NOMO-1 (cell line): ENCODE measurements at regions not wholly inside any gene's neighbourhood (a gene's known extent, or its start where the extent isn't known, plus 50 kb on each side); places are given as distances from the start of the nearest gene placed in this dataset.
"Not testable (repeated sequence)": the region's sequence is repeated elsewhere in the genome, so short reads cannot be mapped to it uniquely, and the experiment has no call there.

ENCODE experiments used
- DNase-seq, 2 experiments: peaks; one replicate each; lab custom pipeline; 2025; ENCODE audit not compliant: unreplicated experiment in 2 of 2; lab: John Stamatoyannopoulos, UW

DNA sequence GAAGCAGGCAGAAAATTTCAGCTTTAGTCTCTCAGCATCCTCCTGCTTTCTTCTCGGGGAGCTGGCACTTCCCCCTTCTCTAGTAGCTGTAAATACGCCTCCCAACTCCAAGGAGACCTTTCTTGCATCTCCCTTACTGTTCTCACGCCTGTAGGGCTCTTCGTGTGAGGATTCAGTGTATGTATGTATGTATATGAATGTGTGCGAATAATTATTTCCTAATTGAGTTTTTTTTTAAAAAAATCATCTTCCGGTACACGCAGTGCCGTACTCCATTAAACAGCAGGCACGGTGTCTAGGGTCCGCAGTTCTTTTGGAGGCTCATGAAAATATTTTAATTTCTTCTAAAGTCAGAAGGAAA, 85.4 kb downstream of the HFE start:
- peak; percentile 58 to 67 for DNase-seq

DNA sequence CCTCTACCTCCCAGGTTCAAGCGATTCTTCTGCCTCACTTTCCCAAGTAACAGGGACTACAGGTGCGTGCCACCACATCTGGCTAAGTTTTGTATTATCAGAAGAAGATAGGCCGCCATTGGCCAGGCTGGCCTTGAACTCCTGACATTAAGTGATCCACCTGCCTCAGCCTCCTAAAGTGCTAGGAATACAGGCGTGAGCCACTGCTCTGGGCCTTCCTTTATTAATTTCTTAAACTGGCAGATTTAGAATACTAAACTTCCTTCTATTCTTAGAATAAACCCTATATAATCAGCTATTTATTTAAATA, 86.6 kb downstream of the HFE start:
- DNase-seq, result no peak

GRCh38 chr6:26175033-26175427, 87.8 kb downstream of the HFE start:
- DNase-seq, result no peak

DNA sequence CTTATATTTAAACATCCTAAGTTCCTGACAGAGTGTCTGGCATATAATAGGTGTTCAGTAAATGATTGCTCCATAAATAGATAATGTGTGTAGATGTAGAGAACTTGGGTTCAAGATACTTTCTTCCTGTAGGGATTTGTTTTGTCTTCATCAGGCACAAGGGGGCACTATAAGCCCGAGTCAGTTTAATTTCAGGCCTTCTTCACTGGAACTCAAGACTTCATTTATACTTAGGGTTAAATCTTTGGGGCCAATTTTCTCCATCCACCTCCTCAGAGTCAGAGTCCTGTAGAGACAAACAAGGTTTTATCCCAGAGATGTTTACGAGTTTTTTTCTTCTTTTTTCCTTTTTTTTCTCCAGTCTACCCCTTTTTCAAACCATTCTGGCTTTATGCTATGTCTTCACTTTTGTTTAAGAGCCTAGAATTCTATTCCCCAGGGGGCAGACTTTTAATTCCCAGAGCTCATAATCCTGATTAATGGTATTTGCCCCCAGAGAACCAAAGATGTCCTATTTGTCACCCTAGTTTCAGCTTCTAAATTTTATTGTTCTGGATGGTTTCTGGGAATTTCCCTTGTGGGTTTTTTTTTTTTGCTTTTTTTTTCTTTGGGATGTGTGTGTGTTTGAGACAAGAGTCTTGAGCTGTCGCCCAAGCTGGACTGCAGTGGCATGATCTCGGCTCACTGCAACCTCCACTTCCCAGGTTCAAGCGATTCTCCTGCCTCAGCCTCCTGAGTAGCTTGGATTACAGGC, 88.4 kb downstream of the HFE start:
- peak; percentile 38 to 80 for DNase-seq

GRCh38 chr6:26179675-26180074, 92.4 kb downstream of the HFE start:
- no peak for DNase-seq

GRCh38 chr6:26180346-26180745, 93.1 kb downstream of the HFE start:
- DNase-seq, result no peak

DNA sequence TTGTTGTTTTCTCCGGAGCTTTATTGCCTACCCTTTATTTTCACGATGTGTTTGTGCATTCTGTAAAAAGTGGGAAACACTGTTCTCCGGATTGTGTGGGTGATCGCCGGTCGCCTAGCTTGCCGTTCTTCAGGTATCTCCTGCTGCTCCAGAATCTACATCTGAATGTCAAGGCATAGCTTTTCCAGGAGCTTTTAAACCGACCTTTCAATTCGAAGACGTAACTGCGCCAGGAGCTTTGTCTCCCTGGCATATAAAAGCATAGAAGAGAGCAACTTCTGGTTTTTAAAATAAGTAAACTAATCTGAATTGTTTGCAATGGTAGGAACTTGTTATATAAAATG, 96.0 kb downstream of the HFE start:
- no peak for DNase-seq

- peak; percentile 12 to 51 for DNase-seq
Measured at GRCh38 chr6:26183581-26184366, 96.5 kb downstream of the HFE start.

DNA sequence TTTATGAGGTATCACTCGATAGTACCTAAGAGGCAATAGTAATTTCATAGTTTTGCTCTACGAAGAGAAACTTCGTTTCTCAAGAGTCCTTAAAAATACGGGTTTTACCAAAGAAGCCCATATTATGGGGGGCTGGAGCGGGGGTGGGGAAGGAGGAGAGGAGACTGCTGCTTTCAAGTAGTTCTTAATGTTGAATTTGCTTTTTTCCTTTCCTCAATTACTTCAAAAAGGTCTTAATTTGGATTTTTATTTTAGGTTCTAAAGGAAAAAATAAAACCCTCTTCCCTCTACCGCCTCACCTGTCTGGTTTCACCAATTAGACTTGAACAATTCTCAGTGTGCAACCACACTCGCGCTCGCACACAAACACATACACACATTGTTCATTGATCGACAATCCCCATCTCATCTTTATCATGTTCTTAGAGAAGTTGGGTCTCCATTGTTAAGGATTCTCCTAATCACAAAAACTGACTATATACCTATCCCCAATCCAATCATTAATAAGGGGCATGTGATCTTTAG, 97.2 kb downstream of the HFE start:
- no peak for DNase-seq

DNA sequence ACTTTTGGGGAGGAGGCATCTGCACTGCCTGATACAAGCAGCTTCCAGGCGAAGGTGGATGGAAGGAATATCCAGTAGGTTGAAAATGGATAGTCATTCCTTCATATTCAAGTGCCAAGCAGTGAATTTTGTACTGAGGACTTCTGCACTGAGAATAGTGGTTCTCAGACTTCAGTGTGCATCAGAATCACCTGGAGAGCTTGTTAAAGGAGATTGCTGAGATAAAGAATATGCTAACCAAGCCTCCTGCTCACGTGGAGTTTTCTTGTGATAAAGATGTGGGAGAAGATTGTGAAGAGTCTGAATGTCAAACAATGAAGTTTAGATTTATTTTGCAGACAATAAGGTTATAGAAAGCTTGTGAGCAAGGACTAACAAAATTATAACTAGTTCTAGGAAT, 97.8 kb downstream of the HFE start:
- no peak for DNase-seq

DNA sequence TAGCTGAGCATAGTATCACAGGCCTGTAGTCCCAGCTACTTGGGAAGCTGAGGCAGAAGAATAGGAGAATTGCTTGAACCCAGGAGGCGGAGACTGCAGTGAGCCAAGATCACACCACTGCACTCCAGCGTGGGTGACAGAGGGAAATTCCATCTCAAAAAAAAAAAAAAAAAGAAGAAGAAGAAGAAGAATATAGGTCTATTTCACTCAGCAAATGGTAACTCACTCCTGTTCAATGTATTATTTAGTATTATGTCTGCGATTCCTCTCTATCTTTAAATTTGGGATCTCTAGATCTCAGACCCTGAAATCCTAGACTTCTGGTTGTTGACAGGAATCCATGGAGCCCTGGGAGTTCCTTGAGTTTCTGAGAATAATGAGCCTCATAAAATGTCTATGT, 98.6 kb downstream of the HFE start:
- no peak for DNase-seq

GRCh38 chr6:26186652-26187051, 99.4 kb downstream of the HFE start:
- DNase-seq, result no peak

- no peak for DNase-seq
Measured at GRCh38 chr6:26187292-26187691, 100.1 kb downstream of the HFE start.

DNA sequence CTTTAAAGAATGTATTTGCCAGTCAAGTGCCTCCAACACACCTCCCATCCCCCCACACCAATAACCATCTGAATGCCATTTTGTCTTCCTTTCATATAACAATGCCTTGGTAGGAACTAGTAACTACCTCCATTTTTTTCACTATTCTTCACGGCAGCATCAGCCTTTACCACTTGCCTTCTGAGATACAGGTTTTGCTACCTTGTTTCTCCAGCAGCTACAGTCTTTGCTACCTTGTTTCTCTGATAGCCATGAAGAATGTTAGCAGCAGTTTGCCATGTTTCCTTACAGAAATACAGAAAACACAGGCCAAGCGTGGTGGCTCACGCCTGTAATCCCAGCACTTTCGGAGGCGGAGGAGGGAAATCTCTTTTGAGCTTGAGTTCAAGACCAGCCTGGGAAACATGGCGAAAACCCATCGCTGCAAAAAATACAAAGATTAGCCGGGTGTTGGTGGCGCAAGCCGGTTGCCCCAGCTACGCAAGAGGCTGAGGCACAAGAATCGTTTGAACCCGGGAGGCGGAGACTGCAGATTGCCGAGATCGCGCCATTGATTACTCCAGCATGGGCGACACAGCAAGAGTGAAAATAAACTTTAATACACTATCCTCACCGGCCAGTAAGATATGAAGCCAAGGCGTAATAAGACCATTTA, 100.9 kb downstream of the HFE start:
- peak; percentile 71 to 73 for DNase-seq

GRCh38 chr6:26191512-26191911, 104.3 kb downstream of the HFE start:
- DNase-seq, result not testable (repeated sequence)

DNA sequence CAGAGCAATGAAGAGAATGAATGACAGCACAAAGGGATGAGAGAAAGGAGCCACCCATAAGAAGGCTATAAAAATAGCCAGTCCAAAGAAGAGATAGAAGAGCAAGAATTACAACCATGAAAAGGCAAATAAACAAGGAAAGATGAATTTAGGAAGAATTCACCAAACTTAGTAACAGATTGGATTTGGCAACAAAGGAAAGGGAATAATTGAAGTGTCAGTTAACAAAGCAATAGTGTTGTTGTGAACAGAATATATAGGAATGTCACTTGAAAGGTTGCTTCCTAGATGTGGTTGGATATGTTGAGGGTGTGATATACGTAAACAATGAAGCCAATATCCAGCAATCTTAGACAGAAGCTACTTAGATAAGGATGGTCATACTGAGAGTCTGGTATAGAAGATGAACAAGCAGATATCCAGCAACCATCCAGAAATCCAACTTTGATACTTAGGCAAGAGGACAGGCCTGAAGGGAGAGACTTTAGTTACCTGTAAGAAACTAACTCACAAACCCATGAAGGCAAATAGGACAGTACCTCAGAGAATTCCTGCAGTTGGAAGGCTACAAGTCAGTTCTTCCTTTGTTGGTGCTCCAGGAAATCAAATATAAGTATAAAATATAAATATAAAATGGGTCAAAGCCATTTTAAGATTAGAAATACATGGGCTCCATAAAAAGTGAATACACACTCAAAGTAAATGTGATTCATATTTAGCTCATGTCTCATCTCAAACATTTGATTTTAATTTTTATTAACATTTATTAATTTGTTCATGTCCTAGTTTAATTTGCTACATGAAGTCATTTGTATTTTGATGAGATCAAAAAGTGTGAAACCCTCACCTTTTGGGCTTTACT, 106.5 kb downstream of the HFE start:
- DNase-seq, result no peak

- no peak for DNase-seq
Measured at GRCh38 chr6:26194329-26194701, 107.1 kb downstream of the HFE start.

DNA sequence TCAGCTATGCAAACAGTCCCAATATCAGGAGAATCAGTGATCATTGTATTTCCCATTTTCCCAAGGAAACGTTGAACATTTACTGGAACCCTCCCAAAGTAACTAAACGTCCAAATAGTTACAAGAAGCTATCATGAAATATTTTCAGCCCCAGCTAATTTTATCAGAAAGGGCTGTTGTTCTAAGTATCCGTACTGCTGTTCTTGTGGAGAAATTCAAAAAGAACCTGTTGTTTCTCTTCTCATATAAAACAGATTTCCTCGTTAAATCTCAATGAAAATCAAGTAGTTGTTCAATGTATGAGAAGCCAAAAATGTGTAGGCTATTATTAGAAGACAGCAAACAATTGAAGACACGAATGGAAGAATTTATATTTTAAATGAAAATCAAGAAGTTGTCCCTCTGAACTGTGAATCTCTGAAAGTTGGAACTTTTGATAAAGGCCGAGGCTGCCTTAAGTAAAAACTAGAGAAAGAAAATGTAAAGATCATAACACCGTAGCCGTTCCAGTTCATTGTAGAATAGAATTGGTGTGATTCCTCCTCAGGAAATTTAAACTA, 107.7 kb downstream of the HFE start:
- DNase-seq, result no peak

DNA sequence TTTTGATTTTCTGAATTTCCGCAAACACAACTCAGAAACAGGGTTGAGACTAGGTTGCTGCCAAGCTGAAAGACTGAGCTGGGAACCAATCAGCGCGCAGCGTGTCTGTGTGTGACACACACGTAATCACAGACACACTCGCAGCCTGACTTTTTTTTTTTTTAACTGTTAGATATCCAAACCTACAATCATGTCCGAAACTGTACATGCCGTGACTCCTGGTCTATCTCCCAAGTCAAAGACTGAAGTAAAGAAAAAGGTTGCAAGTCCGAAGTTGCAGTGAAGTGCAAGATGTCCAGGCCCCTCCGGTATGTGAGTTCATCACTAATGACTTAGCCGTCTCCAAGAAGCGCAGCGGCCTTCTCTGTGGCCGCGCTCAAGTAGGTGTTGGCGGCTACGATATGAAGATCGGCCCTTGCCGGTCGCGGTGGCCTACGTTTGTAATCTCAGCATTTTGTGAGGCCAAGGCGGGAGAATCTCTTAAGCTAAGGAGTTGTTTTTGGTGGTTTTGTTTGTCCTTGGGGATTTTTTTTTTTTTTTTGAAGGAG, 108.2 kb downstream of the HFE start:
- peak; percentile 75 to 88 for DNase-seq
